ENCODE measurements at regions not wholly inside any gene's neighbourhood (a gene's known extent, or its start where the extent isn't known, plus 50 kb on each side); places are given as distances from the start of the nearest gene placed in this dataset.

GRCh38 chr2:134087371-134087921 lies 166.4 kb upstream of the MGAT5 start:
- H3K4me1 ChIP-seq (ENCODE audit: control insufficient read depth, insufficient read depth, low read length) = peaks cover 2% of the 10 kb centered on the region

GRCh38 chr2:134089454-134089853 lies 164.4 kb upstream of the MGAT5 start:
- Histone ChIP-seq H3K4me1 (ENCODE audit: control insufficient read depth, insufficient read depth, low read length) (no peaks in the 10 kb centered on the region), H3K27me3 (ENCODE audit: control insufficient read depth in 1 of 2, insufficient read depth in 2 of 2, low read length in 2 of 2) (peaks cover 0 to 2% of the 10 kb centered on the region in 2 donors), H3K9ac (ENCODE audit: low read length in 2 of 2) (no peak overlapping the region), H3K27ac (ENCODE audit: low read length) (no peak overlapping the region), H3K9me3 (ENCODE audit: control insufficient read depth in 2 of 2, low read length in 2 of 2) (no peaks in the 10 kb centered on the region), H3K36me3 (ENCODE audit: control insufficient read depth in 2 of 2, insufficient read depth in 2 of 2, low read length in 2 of 2) (no peaks in the 10 kb centered on the region), H3K4me3 (ENCODE audit: low read length in 2 of 2) (no peak overlapping the region)

More at GRCh38 chr2:134087371-134087921, 166.4 kb upstream of the MGAT5 start:
- Histone ChIP-seq H3K27me3 (ENCODE audit: control insufficient read depth in 1 of 2, insufficient read depth in 2 of 2, low read length in 2 of 2) (peaks cover 0 to 2% of the 10 kb centered on the region in 2 donors), H3K36me3 (ENCODE audit: control insufficient read depth in 2 of 2, insufficient read depth in 2 of 2, low read length in 2 of 2) (no peaks in the 10 kb centered on the region), H3K9me3 (ENCODE audit: control insufficient read depth in 2 of 2, low read length in 2 of 2) (no peaks in the 10 kb centered on the region), H3K4me3 (ENCODE audit: low read length in 2 of 2) (no peak overlapping the region), H3K27ac (ENCODE audit: low read length) (no peak overlapping the region), H3K9ac (ENCODE audit: low read length in 2 of 2) (no peak overlapping the region)

GRCh38 chr2:134097740-134098139 lies 156.1 kb upstream of the MGAT5 start:
- H3K27ac ChIP-seq (ENCODE audit: low read length) = no peak overlapping the region
- H3K27me3 ChIP-seq (ENCODE audit: control insufficient read depth in 1 of 2, insufficient read depth in 2 of 2, low read length in 2 of 2) = no peaks in the 10 kb centered on the region
- peaks cover 3 to 4% of the 10 kb centered on the region in 2 donors for H3K9me3 ChIP-seq (ENCODE audit: control insufficient read depth in 2 of 2, low read length in 2 of 2)
- no peaks in the 10 kb centered on the region for H3K36me3 ChIP-seq (ENCODE audit: control insufficient read depth in 2 of 2, insufficient read depth in 2 of 2, low read length in 2 of 2)
- no peaks in the 10 kb centered on the region for H3K4me1 ChIP-seq (ENCODE audit: control insufficient read depth, insufficient read depth, low read length)
- no peak overlapping the region for H3K9ac ChIP-seq (ENCODE audit: low read length in 2 of 2)
- no peak overlapping the region for H3K4me3 ChIP-seq (ENCODE audit: low read length in 2 of 2)

GRCh38 chr2:134098321-134098720 lies 155.6 kb upstream of the MGAT5 start:
- Histone ChIP-seq H3K9ac (ENCODE audit: low read length in 2 of 2) (no peak overlapping the region), H3K9me3 (ENCODE audit: control insufficient read depth in 2 of 2, low read length in 2 of 2) (peaks cover 3 to 4% of the 10 kb centered on the region in 2 donors), H3K27me3 (ENCODE audit: control insufficient read depth in 1 of 2, insufficient read depth in 2 of 2, low read length in 2 of 2) (no peaks in the 10 kb centered on the region), H3K4me3 (ENCODE audit: low read length in 2 of 2) (no peak overlapping the region), H3K4me1 (ENCODE audit: control insufficient read depth, insufficient read depth, low read length) (no peaks in the 10 kb centered on the region), H3K36me3 (ENCODE audit: control insufficient read depth in 2 of 2, insufficient read depth in 2 of 2, low read length in 2 of 2) (no peaks in the 10 kb centered on the region), H3K27ac (ENCODE audit: low read length) (no peak overlapping the region)

GRCh38 chr2:134099273-134099672 lies 154.6 kb upstream of the MGAT5 start:
- Histone ChIP-seq H3K9ac (ENCODE audit: low read length in 2 of 2) (no peak overlapping the region), H3K27me3 (ENCODE audit: control insufficient read depth in 1 of 2, insufficient read depth in 2 of 2, low read length in 2 of 2) (no peaks in the 10 kb centered on the region), H3K4me1 (ENCODE audit: control insufficient read depth, insufficient read depth, low read length) (no peaks in the 10 kb centered on the region), H3K27ac (ENCODE audit: low read length) (no peak overlapping the region), H3K36me3 (ENCODE audit: control insufficient read depth in 2 of 2, insufficient read depth in 2 of 2, low read length in 2 of 2) (no peaks in the 10 kb centered on the region), H3K9me3 (ENCODE audit: control insufficient read depth in 2 of 2, low read length in 2 of 2) (peaks cover 3 to 4% of the 10 kb centered on the region in 2 donors), H3K4me3 (ENCODE audit: low read length in 2 of 2) (no peak overlapping the region)

GRCh38 chr2:134103196-134103595 lies 150.7 kb upstream of the MGAT5 start:
- Histone ChIP-seq H3K27ac (ENCODE audit: low read length) (no peak overlapping the region), H3K4me3 (ENCODE audit: low read length in 2 of 2) (no peak overlapping the region), H3K9me3 (ENCODE audit: control insufficient read depth in 2 of 2, low read length in 2 of 2) (no peaks in the 10 kb centered on the region), H3K36me3 (ENCODE audit: control insufficient read depth in 2 of 2, insufficient read depth in 2 of 2, low read length in 2 of 2) (no peaks in the 10 kb centered on the region), H3K27me3 (ENCODE audit: control insufficient read depth in 1 of 2, insufficient read depth in 2 of 2, low read length in 2 of 2) (no peaks in the 10 kb centered on the region), H3K4me1 (ENCODE audit: control insufficient read depth, insufficient read depth, low read length) (no peaks in the 10 kb centered on the region), H3K9ac (ENCODE audit: low read length in 2 of 2) (no peak overlapping the region)

- Histone ChIP-seq H3K9me3 (ENCODE audit: control insufficient read depth in 2 of 2, low read length in 2 of 2) (no peaks in the 10 kb centered on the region), H3K4me1 (ENCODE audit: control insufficient read depth, insufficient read depth, low read length) (no peaks in the 10 kb centered on the region)
Observed at GRCh38 chr2:134104754-134105153, 149.1 kb upstream of the MGAT5 start.

GRCh38 chr2:134107402-134107801 lies 146.5 kb upstream of the MGAT5 start:
- Histone ChIP-seq H3K9me3 (ENCODE audit: control insufficient read depth in 2 of 2, low read length in 2 of 2) (peaks cover 0 to 6% of the 10 kb centered on the region in 2 donors), H3K9ac (ENCODE audit: low read length in 2 of 2) (no peak overlapping the region), H3K27ac (ENCODE audit: low read length) (no peak overlapping the region), H3K4me1 (ENCODE audit: control insufficient read depth, insufficient read depth, low read length) (no peaks in the 10 kb centered on the region), H3K4me3 (ENCODE audit: low read length in 2 of 2) (no peak overlapping the region), H3K27me3 (ENCODE audit: control insufficient read depth in 1 of 2, insufficient read depth in 2 of 2, low read length in 2 of 2) (no peaks in the 10 kb centered on the region), H3K36me3 (ENCODE audit: control insufficient read depth in 2 of 2, insufficient read depth in 2 of 2, low read length in 2 of 2) (no peaks in the 10 kb centered on the region)

More at GRCh38 chr2:134104754-134105153, 149.1 kb upstream of the MGAT5 start:
- no peak overlapping the region for H3K27ac ChIP-seq (ENCODE audit: low read length)
- no peak overlapping the region for H3K9ac ChIP-seq (ENCODE audit: low read length in 2 of 2)
- no peak overlapping the region for H3K4me3 ChIP-seq (ENCODE audit: low read length in 2 of 2)
- H3K36me3 ChIP-seq (ENCODE audit: control insufficient read depth in 2 of 2, insufficient read depth in 2 of 2, low read length in 2 of 2) = no peaks in the 10 kb centered on the region
- no peaks in the 10 kb centered on the region for H3K27me3 ChIP-seq (ENCODE audit: control insufficient read depth in 1 of 2, insufficient read depth in 2 of 2, low read length in 2 of 2)

GRCh38 chr2:134108113-134108512 lies 145.8 kb upstream of the MGAT5 start:
- H3K9ac ChIP-seq (ENCODE audit: low read length in 2 of 2) = no peak overlapping the region
- H3K36me3 ChIP-seq (ENCODE audit: control insufficient read depth in 2 of 2, insufficient read depth in 2 of 2, low read length in 2 of 2) = no peaks in the 10 kb centered on the region
- H3K4me1 ChIP-seq (ENCODE audit: control insufficient read depth, insufficient read depth, low read length) = no peaks in the 10 kb centered on the region
- no peak overlapping the region for H3K27ac ChIP-seq (ENCODE audit: low read length)
- H3K4me3 ChIP-seq (ENCODE audit: low read length in 2 of 2) = no peak overlapping the region
- no peaks in the 10 kb centered on the region for H3K27me3 ChIP-seq (ENCODE audit: control insufficient read depth in 1 of 2, insufficient read depth in 2 of 2, low read length in 2 of 2)
- peaks cover 0 to 6% of the 10 kb centered on the region in 2 donors for H3K9me3 ChIP-seq (ENCODE audit: control insufficient read depth in 2 of 2, low read length in 2 of 2)

- peaks cover 0 to 6% of the 10 kb centered on the region in 2 donors for H3K9me3 ChIP-seq (ENCODE audit: control insufficient read depth in 2 of 2, low read length in 2 of 2)
- H3K9ac ChIP-seq (ENCODE audit: low read length in 2 of 2) = no peak overlapping the region
- no peaks in the 10 kb centered on the region for H3K27me3 ChIP-seq (ENCODE audit: control insufficient read depth in 1 of 2, insufficient read depth in 2 of 2, low read length in 2 of 2)
- no peaks in the 10 kb centered on the region for H3K4me1 ChIP-seq (ENCODE audit: control insufficient read depth, insufficient read depth, low read length)
- no peak overlapping the region for H3K4me3 ChIP-seq (ENCODE audit: low read length in 2 of 2)
- no peaks in the 10 kb centered on the region for H3K36me3 ChIP-seq (ENCODE audit: control insufficient read depth in 2 of 2, insufficient read depth in 2 of 2, low read length in 2 of 2)
- no peak overlapping the region for H3K27ac ChIP-seq (ENCODE audit: low read length)
Observed at GRCh38 chr2:134109246-134109645, 144.6 kb upstream of the MGAT5 start.

GRCh38 chr2:134109725-134110124 lies 144.1 kb upstream of the MGAT5 start:
- H3K36me3 ChIP-seq (ENCODE audit: control insufficient read depth in 2 of 2, insufficient read depth in 2 of 2, low read length in 2 of 2) = no peaks in the 10 kb centered on the region
- H3K9me3 ChIP-seq (ENCODE audit: control insufficient read depth in 2 of 2, low read length in 2 of 2) = peaks cover 0 to 6% of the 10 kb centered on the region in 2 donors
- no peak overlapping the region for H3K4me3 ChIP-seq (ENCODE audit: low read length in 2 of 2)
- no peak overlapping the region for H3K27ac ChIP-seq (ENCODE audit: low read length)
- H3K9ac ChIP-seq (ENCODE audit: low read length in 2 of 2) = no peak overlapping the region
- H3K4me1 ChIP-seq (ENCODE audit: control insufficient read depth, insufficient read depth, low read length) = no peaks in the 10 kb centered on the region
- H3K27me3 ChIP-seq (ENCODE audit: control insufficient read depth in 1 of 2, insufficient read depth in 2 of 2, low read length in 2 of 2) = no peaks in the 10 kb centered on the region
